ENCODE measurements at regions not wholly inside any gene's neighbourhood (a gene's known extent, or its start where the extent isn't known, plus 50 kb on each side); places are given as distances from the start of the nearest gene placed in this dataset.

DNA sequence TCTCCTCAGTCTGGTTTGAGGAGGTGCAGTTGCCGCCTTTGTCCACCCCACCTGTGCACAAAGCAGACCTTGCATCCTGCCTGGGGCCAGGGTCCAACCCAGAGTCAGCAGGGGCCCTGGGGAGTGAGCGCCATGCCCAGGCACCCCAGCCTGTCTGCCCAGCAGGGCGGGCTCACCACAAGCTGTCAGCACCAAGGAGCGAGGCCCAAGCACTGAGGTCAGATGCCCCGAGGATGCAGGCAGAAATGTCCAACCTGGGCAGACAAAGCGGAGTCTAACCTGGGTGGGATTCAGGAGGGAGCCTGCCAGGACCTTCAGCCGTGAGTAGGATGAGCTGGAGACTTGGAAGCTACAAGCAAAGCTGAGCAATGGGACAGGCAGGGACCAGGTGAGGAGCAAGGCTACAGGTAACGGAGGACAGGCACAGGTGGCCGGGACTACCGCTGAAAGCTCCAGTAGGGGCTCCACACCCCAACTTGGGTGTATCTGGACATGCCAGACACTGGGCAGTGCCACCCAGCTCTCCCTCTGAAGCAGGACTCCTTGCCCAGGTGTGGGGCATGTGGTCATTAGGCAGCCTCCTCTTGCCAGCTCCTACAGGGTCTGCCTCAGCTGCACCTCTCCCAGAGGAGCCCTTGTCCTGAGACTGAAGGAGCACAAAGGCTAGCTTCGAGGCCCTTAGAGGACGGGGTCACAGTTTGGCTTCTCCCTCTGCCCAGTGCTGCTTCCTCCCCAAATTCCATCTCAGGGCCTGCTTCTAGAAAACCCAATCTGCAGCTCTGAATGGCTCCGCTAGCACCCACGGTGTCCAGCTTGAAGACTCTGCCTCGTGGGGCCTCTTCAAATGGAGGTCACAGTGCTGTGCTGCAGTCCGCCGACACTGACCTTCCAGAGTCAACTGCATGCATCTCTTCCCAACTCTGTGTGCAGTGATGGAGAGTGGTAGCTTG lies 210.6 kb upstream of the CDYL start:
- Mint-ChIP-seq H3K27me3 (ENCODE audit: unreplicated experiment) (no peaks in the 10 kb centered on the region), H3K27ac (ENCODE audit: unreplicated experiment) (no peak overlapping the region), H3K36me3 (ENCODE audit: unreplicated experiment) (peaks cover 4% of the 10 kb centered on the region), H3K4me1 (ENCODE audit: unreplicated experiment) (peaks cover 18% of the 10 kb centered on the region), H3K9me3 (ENCODE audit: unreplicated experiment) (peaks cover 7% of the 10 kb centered on the region), H3K4me3 (ENCODE audit: unreplicated experiment) (no peak overlapping the region)
- TF ChIP-seq, protein P1, sequence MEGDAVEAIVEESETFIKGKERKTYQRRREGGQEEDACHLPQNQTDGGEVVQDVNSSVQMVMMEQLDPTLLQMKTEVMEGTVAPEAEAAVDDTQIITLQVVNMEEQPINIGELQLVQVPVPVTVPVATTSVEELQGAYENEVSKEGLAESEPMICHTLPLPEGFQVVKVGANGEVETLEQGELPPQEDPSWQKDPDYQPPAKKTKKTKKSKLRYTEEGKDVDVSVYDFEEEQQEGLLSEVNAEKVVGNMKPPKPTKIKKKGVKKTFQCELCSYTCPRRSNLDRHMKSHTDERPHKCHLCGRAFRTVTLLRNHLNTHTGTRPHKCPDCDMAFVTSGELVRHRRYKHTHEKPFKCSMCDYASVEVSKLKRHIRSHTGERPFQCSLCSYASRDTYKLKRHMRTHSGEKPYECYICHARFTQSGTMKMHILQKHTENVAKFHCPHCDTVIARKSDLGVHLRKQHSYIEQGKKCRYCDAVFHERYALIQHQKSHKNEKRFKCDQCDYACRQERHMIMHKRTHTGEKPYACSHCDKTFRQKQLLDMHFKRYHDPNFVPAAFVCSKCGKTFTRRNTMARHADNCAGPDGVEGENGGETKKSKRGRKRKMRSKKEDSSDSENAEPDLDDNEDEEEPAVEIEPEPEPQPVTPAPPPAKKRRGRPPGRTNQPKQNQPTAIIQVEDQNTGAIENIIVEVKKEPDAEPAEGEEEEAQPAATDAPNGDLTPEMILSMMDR (IDR thresholded peaks at IDR 0.05) = no peak
- DNase-seq (ENCODE audit: extremely low spot score, unreplicated experiment) = peak; percentile 76

DNA sequence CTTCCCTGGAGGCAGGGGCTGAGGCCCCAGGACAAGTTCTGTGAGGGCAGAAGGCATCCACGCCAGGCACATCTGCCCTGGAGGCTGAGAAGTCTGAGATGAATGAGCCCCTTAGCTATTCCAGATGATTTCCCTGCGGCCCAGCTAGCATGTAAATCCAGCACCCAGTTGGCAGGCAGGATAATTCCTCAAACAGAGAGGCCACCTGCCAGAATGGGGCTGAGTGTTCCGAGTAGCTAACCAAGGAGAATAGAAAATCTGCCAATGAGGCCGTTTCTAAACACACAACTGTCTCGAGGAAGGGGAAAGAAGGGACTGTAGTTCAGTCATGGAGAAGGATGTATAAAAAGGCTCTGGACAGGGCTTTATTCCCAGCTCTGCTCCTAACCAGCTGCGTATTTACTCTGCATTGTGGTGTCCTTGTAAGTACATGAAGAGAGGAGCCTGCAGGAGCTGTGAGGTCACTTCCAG lies 211.4 kb upstream of the CDYL start:
- Mint-ChIP-seq H3K36me3 (ENCODE audit: unreplicated experiment) (peaks cover 2% of the 10 kb centered on the region), H3K4me3 (ENCODE audit: unreplicated experiment) (no peak overlapping the region), H3K9me3 (ENCODE audit: unreplicated experiment) (peaks cover 5% of the 10 kb centered on the region), H3K27ac (ENCODE audit: unreplicated experiment) (no peak overlapping the region), H3K4me1 (ENCODE audit: unreplicated experiment) (peaks cover 18% of the 10 kb centered on the region), H3K27me3 (ENCODE audit: unreplicated experiment) (no peaks in the 10 kb centered on the region)
- DNase-seq (ENCODE audit: extremely low spot score, unreplicated experiment) = peak; percentile 48
- TF ChIP-seq, protein P1 (IDR thresholded peaks at IDR 0.05) = no peak

DNA sequence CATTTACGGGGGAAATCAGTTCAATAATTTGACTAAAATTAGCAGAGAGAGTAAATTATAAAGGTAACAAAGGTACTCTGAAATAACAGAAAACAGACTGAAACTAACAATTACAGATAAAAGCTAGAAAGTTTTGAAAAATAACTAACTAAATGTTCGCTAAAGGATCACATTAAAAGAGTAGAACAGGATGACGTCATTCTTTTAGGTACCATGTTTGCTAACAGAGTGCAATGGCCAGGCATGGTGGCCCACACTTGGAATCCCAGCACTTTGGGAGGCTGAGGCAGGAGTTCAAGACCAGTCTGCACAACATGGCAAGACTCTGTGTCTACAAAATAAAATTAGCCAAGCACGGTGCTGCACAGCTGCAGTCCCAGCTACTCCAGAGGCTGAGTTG lies 212.3 kb upstream of the CDYL start:
- peaks cover 18% of the 10 kb centered on the region for H3K4me1 Mint-ChIP-seq (ENCODE audit: unreplicated experiment)
- no peak for DNase-seq (ENCODE audit: extremely low spot score, unreplicated experiment)
- H3K9me3 Mint-ChIP-seq (ENCODE audit: unreplicated experiment) = no peaks in the 10 kb centered on the region
- H3K36me3 Mint-ChIP-seq (ENCODE audit: unreplicated experiment) = no peaks in the 10 kb centered on the region
- H3K27ac Mint-ChIP-seq (ENCODE audit: unreplicated experiment) = no peak overlapping the region
- H3K4me3 Mint-ChIP-seq (ENCODE audit: unreplicated experiment) = no peak overlapping the region
- TF ChIP-seq, protein P1 (IDR thresholded peaks at IDR 0.05) = no peak
- no peaks in the 10 kb centered on the region for H3K27me3 Mint-ChIP-seq (ENCODE audit: unreplicated experiment)

DNA sequence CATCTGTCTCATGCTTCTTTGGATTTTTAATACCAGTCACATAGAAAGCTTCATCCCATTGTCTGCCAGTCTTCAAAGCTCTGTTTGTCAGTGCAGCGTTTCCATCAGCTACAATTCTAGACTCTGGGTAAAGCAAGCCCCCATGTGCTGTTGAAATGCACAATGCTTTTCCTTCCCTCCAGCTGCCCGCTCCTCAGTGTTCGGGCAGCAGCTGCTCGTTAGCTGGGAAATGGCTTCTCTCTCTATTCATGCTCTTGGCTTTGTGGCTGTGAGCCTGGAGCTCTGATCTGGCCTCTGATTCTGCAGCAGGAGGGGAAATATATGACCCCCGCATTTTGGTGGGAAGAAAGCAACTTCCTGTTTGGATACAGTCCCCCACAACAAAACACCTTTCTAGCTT lies 213.0 kb upstream of the CDYL start:
- Mint-ChIP-seq H3K27ac (ENCODE audit: unreplicated experiment) (no peak overlapping the region), H3K4me3 (ENCODE audit: unreplicated experiment) (no peak overlapping the region), H3K27me3 (ENCODE audit: unreplicated experiment) (no peaks in the 10 kb centered on the region), H3K9me3 (ENCODE audit: unreplicated experiment) (no peaks in the 10 kb centered on the region), H3K36me3 (ENCODE audit: unreplicated experiment) (no peaks in the 10 kb centered on the region), H3K4me1 (ENCODE audit: unreplicated experiment) (peaks cover 18% of the 10 kb centered on the region)
- TF ChIP-seq, protein P1 (IDR thresholded peaks at IDR 0.05) = no peak
- peak; percentile 44 for DNase-seq (ENCODE audit: extremely low spot score, unreplicated experiment)

DNA sequence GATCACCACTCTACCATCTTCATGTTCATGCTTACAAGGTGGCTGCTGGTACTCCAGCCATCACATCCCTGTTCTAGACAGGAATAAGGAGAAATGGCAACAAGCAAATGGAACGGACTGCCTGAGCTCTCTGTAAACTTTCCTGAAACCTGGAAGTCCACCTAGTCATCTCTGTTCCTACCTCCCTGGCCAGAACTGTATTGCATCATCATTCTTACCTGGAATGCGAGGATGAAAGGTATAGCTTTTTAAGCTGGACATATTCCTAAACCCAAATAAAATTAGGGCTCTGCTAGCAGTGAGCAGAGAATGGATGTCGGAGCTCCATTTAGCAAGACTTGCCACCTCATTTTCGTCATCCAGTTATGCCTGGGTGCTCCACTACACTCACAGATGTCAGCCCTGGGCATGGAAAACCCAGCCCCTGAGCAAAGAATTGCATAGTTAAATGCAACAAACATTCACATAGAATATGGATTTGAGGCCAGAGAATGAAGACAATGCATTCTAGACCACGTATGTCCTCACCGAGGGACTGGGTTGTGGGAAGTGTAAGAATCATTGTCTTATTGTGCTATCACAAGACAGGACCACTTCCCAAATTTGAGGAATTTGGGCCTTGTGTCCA lies 214.3 kb upstream of the CDYL start:
- TF ChIP-seq, protein P1 (IDR thresholded peaks at IDR 0.05) = no peak

More for the DNA sequence above, 214.3 kb upstream of the CDYL start:
- Mint-ChIP-seq H3K4me1 (ENCODE audit: unreplicated experiment) (peaks cover 8% of the 10 kb centered on the region), H3K27me3 (ENCODE audit: unreplicated experiment) (no peaks in the 10 kb centered on the region), H3K4me3 (ENCODE audit: unreplicated experiment) (no peak overlapping the region), H3K36me3 (ENCODE audit: unreplicated experiment) (no peaks in the 10 kb centered on the region), H3K27ac (ENCODE audit: unreplicated experiment) (no peak overlapping the region), H3K9me3 (ENCODE audit: unreplicated experiment) (no peaks in the 10 kb centered on the region)
- no peak for DNase-seq (ENCODE audit: extremely low spot score, unreplicated experiment)
